HG03108 (cell line): ENCODE measurements at regions not wholly inside any gene's neighbourhood (a gene's known extent, or its start where the extent isn't known, plus 50 kb on each side); places are given as distances from the start of the nearest gene placed in this dataset.
"Not testable (repeated sequence)": the region's sequence is repeated elsewhere in the genome, so short reads cannot be mapped to it uniquely, and the experiment has no call there.

Experiments used
- ATAC-seq: cut with Tn5 transposase; IDR thresholded peaks from one replicate; pipeline ENCODE4 v1.9.1; 2021; ENCODE audit warnings: moderate library complexity; ENCODE audit not compliant: unreplicated experiment

- no peak for ATAC-seq
Measured at GRCh38 chr3:22856811-22857210, 346.3 kb upstream of the UBE2E2 start.

GRCh38 chr3:22858486-22858885 lies 344.6 kb upstream of the UBE2E2 start:
- no peak for ATAC-seq

GRCh38 chr3:22859618-22860017 lies 343.5 kb upstream of the UBE2E2 start:
- ATAC-seq, result no peak

GRCh38 chr3:22861426-22861825 lies 341.7 kb upstream of the UBE2E2 start:
- no peak for ATAC-seq

GRCh38 chr3:22862111-22862510 lies 341.0 kb upstream of the UBE2E2 start:
- ATAC-seq, result no peak

GRCh38 chr3:22882834-22883233 lies 320.3 kb upstream of the UBE2E2 start:
- ATAC-seq, result not testable (repeated sequence)

GRCh38 chr3:22885039-22885438 lies 318.1 kb upstream of the UBE2E2 start:
- ATAC-seq, result no peak

- no peak for ATAC-seq
Measured at GRCh38 chr3:22885574-22886341, 317.4 kb upstream of the UBE2E2 start.

- ATAC-seq, result no peak
Measured at GRCh38 chr3:22886439-22887068, 316.6 kb upstream of the UBE2E2 start.

- peak; percentile 50 for ATAC-seq
Measured at GRCh38 chr3:22887664-22888291, 315.3 kb upstream of the UBE2E2 start.

GRCh38 chr3:22893101-22893500 lies 310.0 kb upstream of the UBE2E2 start:
- no peak for ATAC-seq

GRCh38 chr3:22893644-22894325 lies 309.3 kb upstream of the UBE2E2 start:
- ATAC-seq, result no peak

GRCh38 chr3:22894865-22895264 lies 308.3 kb upstream of the UBE2E2 start:
- no peak for ATAC-seq

GRCh38 chr3:22895671-22896070 lies 307.5 kb upstream of the UBE2E2 start:
- ATAC-seq, result no peak

GRCh38 chr3:22898558-22898957 lies 304.6 kb upstream of the UBE2E2 start:
- ATAC-seq, result no peak

- ATAC-seq, result no peak
Measured at GRCh38 chr3:22899441-22899840, 303.7 kb upstream of the UBE2E2 start.

GRCh38 chr3:22900296-22900695 lies 302.8 kb upstream of the UBE2E2 start:
- ATAC-seq, result no peak

GRCh38 chr3:22901684-22902083 lies 301.4 kb upstream of the UBE2E2 start:
- no peak for ATAC-seq

- ATAC-seq, result no peak
Measured at GRCh38 chr3:22907161-22907780, 295.9 kb upstream of the UBE2E2 start.

GRCh38 chr3:22907796-22908195 lies 295.3 kb upstream of the UBE2E2 start:
- ATAC-seq, result no peak

- ATAC-seq, result no peak
Measured at GRCh38 chr3:22908989-22909507, 294.1 kb upstream of the UBE2E2 start.
